Sigmoid colon (tissue), 6 donors: ENCODE measurements at regions not wholly inside any gene's neighbourhood (a gene's known extent, or its start where the extent isn't known, plus 50 kb on each side); places are given as distances from the start of the nearest gene placed in this dataset.

ENCODE experiments used
- DNase-seq: peaks from one replicate; pipeline ENCODE4 v3.0.0-alpha.2; 2019
- H3K27ac ChIP-seq, 4 donors: fragments of 200-600 bp; sonication (generic); one replicate each; pipeline ENCODE4 v1.5.1; 2016 to 2019; ENCODE audit warnings: mild to moderate bottlenecking in 1 of 4
- H3K27me3 ChIP-seq, 3 donors: fragments of 200-600 bp; sonication (generic); one replicate each; pipeline ENCODE4 v1.5.1; 2019; ENCODE audit warnings: mild to moderate bottlenecking in 1 of 3
- H3K36me3 ChIP-seq, 4 donors: fragments of 200-600 bp; sonication (generic); one replicate each; pipeline ENCODE4 v1.5.1; 2016 to 2019
- H3K4me1 ChIP-seq, 4 donors: fragments of 200-600 bp; sonication (generic); one replicate each; pipeline ENCODE4 v1.5.1; 2017 to 2019
- H3K4me3 ChIP-seq, 4 donors: fragments of 200-600 bp; sonication (generic); one replicate each; pipeline ENCODE4 v1.5.1; 2017 to 2019; ENCODE audit warnings: mild to moderate bottlenecking in 2 of 4, moderate library complexity in 1 of 4
- H3K9me3 ChIP-seq, 4 donors: fragments of 200-600 bp in 3 of 4; sonication (generic) in 3 of 4; one replicate each; pipeline versions ENCODE4 v1.5.1 to v1.6.1; 2013 to 2019
- EP300 ChIP-seq, 4 donors: sonication (generic); formaldehyde crosslinking; IDR thresholded peaks; one replicate each; pipeline ENCODE4 v1.6.1; 2017; ENCODE audit warnings: antibody characterized with exemption in 4 of 4
- POLR2A ChIP-seq, 2 donors: fragments of 450-650 bp; IDR thresholded peaks; one replicate each; pipeline ENCODE4 v1.6.1; 2016; ENCODE audit warnings: antibody characterized with exemption in 2 of 2, mild to moderate bottlenecking in 2 of 2, moderate library complexity in 2 of 2
- POLR2AphosphoS5 ChIP-seq, 4 donors: sonication (generic); formaldehyde crosslinking; IDR thresholded peaks; one replicate each; pipeline ENCODE4 v1.6.1; 2017; ENCODE audit warnings: antibody characterized with exemption in 4 of 4
- WGBS, 2 donors: extraction: QIAGEN DNeasy Blood & Tissue Kit; methylation state at CpG; one replicate each; pipeline ENCODE4 v1.1.7; 2013; 5-methylcytosine and 5-hydroxymethylcytosine counted together
- intact Hi-C: fragments of 100-400 bp; cut with DNase I; formaldehyde crosslinking; loops from one replicate; pipeline ENCODE4 v1.15.1; 2023
- TF ChIP-seq, protein P1 (sequence below), 4 experiments: fragments of 450-650 bp in 3 of 4; fragments of 200-600 bp in 1 of 4; IDR thresholded peaks; one replicate each; pipeline ENCODE4 v1.5.1; 2016 to 2019; ENCODE audit warnings: antibody characterized with exemption in 4 of 4, mild to moderate bottlenecking in 3 of 4, moderate library complexity in 2 of 4
- donor health status: healthy with polysubstance abuse.
- donor health status: healthy.

DNA sequence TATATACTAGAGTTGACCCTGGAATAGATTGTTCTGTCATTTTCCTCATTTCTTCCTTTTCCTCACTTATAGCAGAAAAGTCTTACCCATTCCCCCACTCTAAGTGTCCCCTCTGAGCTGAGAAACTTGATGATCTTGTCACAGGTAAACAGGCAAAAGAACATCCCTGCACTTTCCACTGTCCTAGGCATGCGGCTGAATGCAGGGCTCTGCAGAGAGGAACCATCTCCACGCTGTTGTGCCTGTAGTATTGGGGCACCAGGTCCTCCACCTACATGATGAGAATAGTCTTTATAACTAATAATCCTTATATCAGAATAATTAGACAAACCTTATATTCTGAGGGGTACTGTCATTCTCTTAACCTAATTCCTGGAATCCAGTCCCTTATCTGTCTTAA is 211.3 kb downstream of the RBM26 start:
- H3K4me3 ChIP-seq: no peak overlapping the region
- no peak for TF ChIP-seq POLR2AphosphoS5 (IDR thresholded peaks at IDR 0.05)
- TF ChIP-seq POLR2A (IDR thresholded peaks at IDR 0.05): no peak
- TF ChIP-seq, protein P1, sequence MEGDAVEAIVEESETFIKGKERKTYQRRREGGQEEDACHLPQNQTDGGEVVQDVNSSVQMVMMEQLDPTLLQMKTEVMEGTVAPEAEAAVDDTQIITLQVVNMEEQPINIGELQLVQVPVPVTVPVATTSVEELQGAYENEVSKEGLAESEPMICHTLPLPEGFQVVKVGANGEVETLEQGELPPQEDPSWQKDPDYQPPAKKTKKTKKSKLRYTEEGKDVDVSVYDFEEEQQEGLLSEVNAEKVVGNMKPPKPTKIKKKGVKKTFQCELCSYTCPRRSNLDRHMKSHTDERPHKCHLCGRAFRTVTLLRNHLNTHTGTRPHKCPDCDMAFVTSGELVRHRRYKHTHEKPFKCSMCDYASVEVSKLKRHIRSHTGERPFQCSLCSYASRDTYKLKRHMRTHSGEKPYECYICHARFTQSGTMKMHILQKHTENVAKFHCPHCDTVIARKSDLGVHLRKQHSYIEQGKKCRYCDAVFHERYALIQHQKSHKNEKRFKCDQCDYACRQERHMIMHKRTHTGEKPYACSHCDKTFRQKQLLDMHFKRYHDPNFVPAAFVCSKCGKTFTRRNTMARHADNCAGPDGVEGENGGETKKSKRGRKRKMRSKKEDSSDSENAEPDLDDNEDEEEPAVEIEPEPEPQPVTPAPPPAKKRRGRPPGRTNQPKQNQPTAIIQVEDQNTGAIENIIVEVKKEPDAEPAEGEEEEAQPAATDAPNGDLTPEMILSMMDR (IDR thresholded peaks at IDR 0.05): no peak
- TF ChIP-seq EP300 (IDR thresholded peaks at IDR 0.05): no peak
- H3K36me3 ChIP-seq: no peaks in the 10 kb centered on the region
- H3K9me3 ChIP-seq: no peaks in the 10 kb centered on the region
- 78 to 92% methylated on average over 2 of the region's 2 CpGs for WGBS, 2 donors
- no peaks in the 10 kb centered on the region for H3K4me1 ChIP-seq
- no peak overlapping the region for H3K27ac ChIP-seq
- no peak for DNase-seq
- intact Hi-C loops: no loop called here
- H3K27me3 ChIP-seq: no peaks in the 10 kb centered on the region

- Histone ChIP-seq H3K4me1 (no peaks in the 10 kb centered on the region), H3K9me3 (no peaks in the 10 kb centered on the region), H3K4me3 (no peak overlapping the region), H3K36me3 (no peaks in the 10 kb centered on the region), H3K27me3 (no peaks in the 10 kb centered on the region), H3K27ac (no peak overlapping the region)
- TF ChIP-seq POLR2AphosphoS5 (IDR thresholded peaks at IDR 0.05) (no peak), EP300 (IDR thresholded peaks at IDR 0.05) (no peak)
- no peak for DNase-seq
- WGBS, 2 donors: 49 to 74% methylated on average over 3 of the region's 3 CpGs
- intact Hi-C loops: no loop called here
Observed at GRCh38 chr13:79194272-79194671, 211.8 kb downstream of the RBM26 start.

DNA sequence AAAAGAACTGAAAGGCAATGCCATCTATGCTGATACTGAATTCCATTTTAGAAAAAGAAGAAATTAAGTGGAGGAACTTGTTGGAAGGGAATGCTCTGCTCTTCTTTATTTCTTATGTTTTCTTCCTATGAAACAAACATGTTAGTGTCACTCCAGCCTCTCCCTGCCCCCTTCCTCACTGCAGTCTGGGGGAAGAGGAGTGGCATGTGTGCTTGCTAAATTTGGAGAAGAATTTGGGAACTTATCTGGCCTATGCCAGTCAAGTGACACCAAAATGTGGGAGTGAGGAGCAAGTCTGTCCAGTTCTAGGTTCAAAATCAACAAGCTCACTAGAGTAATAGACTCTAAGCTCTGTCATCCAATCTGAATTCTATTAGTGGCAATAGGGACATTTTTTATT is 214.6 kb downstream of the RBM26 start:
- DNase-seq: no peak
- Histone ChIP-seq H3K27me3 (no peaks in the 10 kb centered on the region), H3K27ac (no peak overlapping the region), H3K4me1 (no peaks in the 10 kb centered on the region), H3K36me3 (no peaks in the 10 kb centered on the region), H3K9me3 (no peaks in the 10 kb centered on the region), H3K4me3 (no peak overlapping the region)
- intact Hi-C loops: no loop called here
- TF ChIP-seq POLR2AphosphoS5 (IDR thresholded peaks at IDR 0.05) (no peak), POLR2A (IDR thresholded peaks at IDR 0.05) (no peak), EP300 (IDR thresholded peaks at IDR 0.05) (no peak)
- TF ChIP-seq, protein P1 (IDR thresholded peaks at IDR 0.05): no peak

- no peak overlapping the region for H3K4me3 ChIP-seq
- DNase-seq: no peak
- no peak overlapping the region for H3K27ac ChIP-seq
- intact Hi-C loops: no loop called here
- 42 to 44% methylated on average over 2 of the region's 2 CpGs for WGBS, 2 donors
- TF ChIP-seq EP300 (IDR thresholded peaks at IDR 0.05) (no peak), POLR2A (IDR thresholded peaks at IDR 0.05) (no peak), POLR2AphosphoS5 (IDR thresholded peaks at IDR 0.05) (no peak)
- TF ChIP-seq, protein P1 (IDR thresholded peaks at IDR 0.05): no peak
- no peaks in the 10 kb centered on the region for H3K36me3 ChIP-seq
- H3K9me3 ChIP-seq: no peaks in the 10 kb centered on the region
- H3K4me1 ChIP-seq: no peaks in the 10 kb centered on the region
- no peaks in the 10 kb centered on the region for H3K27me3 ChIP-seq
Observed at GRCh38 chr13:79190932-79191331, 215.1 kb downstream of the RBM26 start.

- Histone ChIP-seq H3K27me3 (no peaks in the 10 kb centered on the region), H3K9me3 (no peaks in the 10 kb centered on the region)
- WGBS, 2 donors: 73 to 79% methylated on average over 3 of the region's 3 CpGs
Observed at GRCh38 chr13:79187917-79188690, 218.0 kb downstream of the RBM26 start.

More at GRCh38 chr13:79187917-79188690, 218.0 kb downstream of the RBM26 start:
- no peak for TF ChIP-seq POLR2A (IDR thresholded peaks at IDR 0.05)
- TF ChIP-seq, protein P1 (IDR thresholded peaks at IDR 0.05): no peak
- no peak for TF ChIP-seq EP300 (IDR thresholded peaks at IDR 0.05)
- TF ChIP-seq POLR2AphosphoS5 (IDR thresholded peaks at IDR 0.05): no peak
- Histone ChIP-seq H3K4me3 (no peak overlapping the region), H3K36me3 (no peaks in the 10 kb centered on the region), H3K4me1 (no peaks in the 10 kb centered on the region), H3K27ac (no peak overlapping the region)
- no peak for DNase-seq
- intact Hi-C loops: no loop called here
